GM12872 (cell line): ENCODE measurements at regions not wholly inside any gene's neighbourhood (a gene's known extent, or its start where the extent isn't known, plus 50 kb on each side); places are given as distances from the start of the nearest gene placed in this dataset.

Experiments
- CTCF ChIP-seq: IDR thresholded peaks from 3 replicates; pipeline ENCODE4 v1.5.1; 2011; ENCODE audit warnings: low read depth, mild to moderate bottlenecking, low read length, moderate library complexity; ENCODE audit not compliant: insufficient read depth

- TF ChIP-seq CTCF, result no peak
Measured at GRCh38 chr18:40431071-40431985, 1523.7 kb upstream of the PIK3C3 start.

- no peak for TF ChIP-seq CTCF
Measured at GRCh38 chr18:40423291-40423690, 1531.7 kb upstream of the PIK3C3 start.

- TF ChIP-seq CTCF, result no peak
Measured at GRCh38 chr18:40420675-40421074, 1534.4 kb upstream of the PIK3C3 start.

GRCh38 chr18:40417501-40417900 lies 1537.5 kb upstream of the PIK3C3 start:
- TF ChIP-seq CTCF, result no peak

DNA sequence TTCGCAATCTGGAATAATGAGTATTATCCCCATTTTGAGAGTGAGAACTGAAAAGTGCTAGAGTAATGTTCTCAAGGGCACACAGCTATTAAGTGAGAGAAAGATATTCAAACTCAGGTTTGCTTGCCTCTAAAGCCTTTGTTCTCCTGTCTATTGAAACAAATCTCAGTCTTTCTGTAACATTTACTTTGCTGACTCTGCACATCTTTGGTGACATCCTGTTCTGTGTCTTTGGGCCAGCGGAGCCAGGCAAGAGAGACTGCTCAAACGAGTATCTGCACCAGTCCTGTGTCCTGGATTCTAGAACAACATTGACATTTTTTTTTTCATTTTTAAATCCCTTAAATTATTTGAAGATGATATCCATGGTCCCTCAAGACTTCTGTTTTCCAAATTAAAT lies 1539.2 kb upstream of the PIK3C3 start:
- no peak for TF ChIP-seq CTCF

- no peak for TF ChIP-seq CTCF
Measured at GRCh38 chr18:40415176-40415791, 1539.8 kb upstream of the PIK3C3 start.

DNA sequence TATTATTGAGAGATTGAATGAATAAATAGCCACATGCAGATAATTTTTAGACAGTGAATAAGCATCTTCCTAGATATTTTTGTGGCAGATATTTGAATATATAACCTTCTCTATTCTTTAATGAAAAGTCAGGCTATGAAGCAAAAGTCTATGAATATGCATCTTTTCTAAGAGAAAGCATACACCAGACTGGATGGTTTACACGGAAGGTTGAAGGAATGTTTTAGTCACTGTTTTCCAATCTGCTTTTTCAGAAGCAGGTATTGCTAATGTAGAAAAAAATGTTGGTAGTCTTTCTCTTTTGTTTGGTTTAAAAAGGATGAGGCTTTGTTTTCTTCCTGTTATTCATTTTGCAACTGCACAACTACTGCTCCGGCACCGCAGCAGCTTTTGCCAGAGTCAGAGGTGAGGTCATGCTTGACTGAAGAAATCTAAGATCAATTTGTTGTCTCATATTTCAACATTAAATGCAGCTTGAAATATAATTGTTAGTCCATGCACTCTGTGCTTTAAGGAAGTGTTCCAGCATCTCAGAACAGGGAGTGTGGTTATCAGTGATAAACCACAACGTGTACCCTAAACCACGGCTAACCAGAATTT lies 1540.8 kb upstream of the PIK3C3 start:
- TF ChIP-seq CTCF, result no peak
